ENCODE measurements at regions not wholly inside any gene's neighbourhood (a gene's known extent, or its start where the extent isn't known, plus 50 kb on each side); places are given as distances from the start of the nearest gene placed in this dataset.
"Not testable (repeated sequence)": the region's sequence is repeated elsewhere in the genome, so short reads cannot be mapped to it uniquely, and the experiment has no call there.

GRCh38 chr3:153928851-153929250 lies 192.3 kb upstream of the ARHGEF26 start:
- ATAC-seq (no peak), DNase-seq (ENCODE audit: low read depth, low spot score) (no peak)
- no peak overlapping the region for H3K27ac ChIP-seq (ENCODE audit: low read length)
- no peak overlapping the region for H3K4me3 ChIP-seq (ENCODE audit: low read depth in 2 of 2, low read length in 2 of 2)
- no peaks in the 10 kb centered on the region for H3K36me3 ChIP-seq (ENCODE audit: control insufficient read depth, insufficient read depth, low read length)
- H3K27me3 ChIP-seq (ENCODE audit: control insufficient read depth, insufficient read depth, low read length): peaks cover 2% of the 10 kb centered on the region; the same call in 1 of the 2 replicates
- intact Hi-C loops (cut with micrococcal nuclease; ENCODE audit: unreplicated experiment): loop anchor here (10.0 kb wide), 1 partner anchor 904 kb away; no protein-coding TSS in a partner anchor
- no peaks in the 10 kb centered on the region for H3K4me1 ChIP-seq (ENCODE audit: control insufficient read depth, insufficient read depth, low read length)
- no peak for TF ChIP-seq TCF7L2 (IDR thresholded peaks at IDR 0.05; ENCODE audit: low read depth, low read length)
- no peak for TF ChIP-seq CTCF (IDR thresholded peaks at IDR 0.05)
- no peak for TF ChIP-seq REST (IDR thresholded peaks at IDR 0.05; ENCODE audit: insufficient read depth in 1 of 2, low read depth in 2 of 2, low read length in 1 of 2)
- TF ChIP-seq POLR2AphosphoS5 (IDR thresholded peaks at IDR 0.05; ENCODE audit: low read depth, low read length): no peak
- no peak for TF ChIP-seq SIN3A (IDR thresholded peaks at IDR 0.05; ENCODE audit: borderline replicate concordance, insufficient read depth, low read depth, low read length)
- in situ Hi-C loops (cut with HindIII; ENCODE audit: low pct_unique_long_range_greater_than_20kb, low sequenced_read_pairs): no loop called here
- BruUV-seq (replicated peaks): no TSS peak
- ChIA-PET CTCF (no interaction called here), POLR2A (no interaction called here)
- no peaks in the 10 kb centered on the region for H3K9me3 ChIP-seq (ENCODE audit: control insufficient read depth, insufficient read depth, low read depth, low read length)

- H3K4me1 ChIP-seq (ENCODE audit: control insufficient read depth, insufficient read depth, low read length); H3K9me3 ChIP-seq (ENCODE audit: control insufficient read depth, insufficient read depth, low read depth, low read length); H3K27me3 ChIP-seq (ENCODE audit: control insufficient read depth, insufficient read depth, low read length); H3K36me3 ChIP-seq (ENCODE audit: control insufficient read depth, insufficient read depth, low read length); in situ Hi-C loops (cut with HindIII; ENCODE audit: low pct_unique_long_range_greater_than_20kb, low sequenced_read_pairs); H3K4me3 ChIP-seq (ENCODE audit: low read depth in 2 of 2, low read length in 2 of 2); POLR2A ChIA-PET; DNase-seq (ENCODE audit: low read depth, low spot score); BruUV-seq (replicated peaks); H3K27ac ChIP-seq (ENCODE audit: low read length); intact Hi-C loops (cut with micrococcal nuclease; ENCODE audit: unreplicated experiment); ATAC-seq: not testable (repeated sequence)
- CTCF ChIA-PET: interaction anchor here (0.6 kb wide), 1 partner anchor 20 kb away, joined by 4 read pairs; no protein-coding TSS in a partner anchor
Measured at GRCh38 chr3:153933481-153933880, 187.7 kb upstream of the ARHGEF26 start.

- no TSS peak for BruUV-seq (replicated peaks)
- Histone ChIP-seq H3K27me3 (ENCODE audit: control insufficient read depth, insufficient read depth, low read length) (no peaks in the 10 kb centered on the region), H3K4me1 (ENCODE audit: control insufficient read depth, insufficient read depth, low read length) (no peaks in the 10 kb centered on the region), H3K27ac (ENCODE audit: low read length) (no peak overlapping the region), H3K4me3 (ENCODE audit: low read depth in 2 of 2, low read length in 2 of 2) (no peak overlapping the region), H3K36me3 (ENCODE audit: control insufficient read depth, insufficient read depth, low read length) (no peaks in the 10 kb centered on the region), H3K9me3 (ENCODE audit: control insufficient read depth, insufficient read depth, low read depth, low read length) (no peaks in the 10 kb centered on the region)
- intact Hi-C loops (cut with micrococcal nuclease; ENCODE audit: unreplicated experiment) (no loop called here), in situ Hi-C loops (cut with HindIII; ENCODE audit: low pct_unique_long_range_greater_than_20kb, low sequenced_read_pairs) (no loop called here)
- DNase-seq (ENCODE audit: low read depth, low spot score): no peak
- CTCF ChIA-PET: no interaction called here
- ATAC-seq: no peak
- TF ChIP-seq SIN3A (IDR thresholded peaks at IDR 0.05; ENCODE audit: borderline replicate concordance, insufficient read depth, low read depth, low read length) (no peak), REST (IDR thresholded peaks at IDR 0.05; ENCODE audit: insufficient read depth in 1 of 2, low read depth in 2 of 2, low read length in 1 of 2) (no peak), POLR2AphosphoS5 (IDR thresholded peaks at IDR 0.05; ENCODE audit: low read depth, low read length) (no peak), CTCF (IDR thresholded peaks at IDR 0.05) (no peak), TCF7L2 (IDR thresholded peaks at IDR 0.05; ENCODE audit: low read depth, low read length) (no peak)
- POLR2A ChIA-PET: no interaction called here
Measured at GRCh38 chr3:153944084-153944483, 177.1 kb upstream of the ARHGEF26 start.

Data from Panc1 (cell line).